ENCODE measurements at regions not wholly inside any gene's neighbourhood (a gene's known extent, or its start where the extent isn't known, plus 50 kb on each side); places are given as distances from the start of the nearest gene placed in this dataset.
"Not testable (repeated sequence)": the region's sequence is repeated elsewhere in the genome, so short reads cannot be mapped to it uniquely, and the experiment has no call there.

DNA sequence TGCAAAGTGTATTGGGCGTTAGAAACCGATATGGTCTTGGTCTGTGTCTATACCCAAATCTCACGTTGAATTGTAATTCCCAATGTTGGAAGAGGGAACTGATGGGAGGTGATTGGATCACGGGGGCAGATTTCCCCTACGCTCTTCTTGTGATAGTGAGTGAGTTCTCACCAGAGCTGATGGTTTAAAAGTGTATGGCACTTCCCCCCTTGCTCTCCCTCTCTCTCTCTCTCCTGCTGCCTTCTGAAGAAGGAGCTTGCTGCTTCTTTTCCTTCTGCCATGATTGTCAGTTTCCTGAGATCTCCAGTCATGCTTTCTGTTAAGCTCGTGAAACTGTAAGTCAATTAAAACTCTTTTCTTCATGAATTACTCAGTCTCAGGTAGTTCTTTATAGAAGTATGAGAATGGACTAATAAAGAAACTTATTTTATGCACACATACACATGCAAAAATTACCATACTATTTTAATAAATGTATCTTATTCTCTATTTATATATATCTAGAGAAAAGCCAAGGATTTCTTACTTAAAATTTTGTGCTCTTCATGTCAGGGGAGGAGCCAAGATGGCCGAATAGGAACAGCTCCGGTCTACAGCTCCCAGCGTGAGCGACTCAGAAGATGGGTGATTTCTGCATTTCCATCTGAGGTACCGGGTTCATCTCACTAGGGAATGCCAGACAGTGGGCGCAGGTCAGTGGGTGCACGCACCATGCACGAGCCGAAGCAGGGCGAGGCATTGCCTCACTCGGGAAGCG, 1891.0 kb upstream of the FLRT2 start:
- no peak for DNase-seq

- DNase-seq, result not testable (repeated sequence)
Measured at GRCh38 chr14:83639505-83639875, 1890.5 kb upstream of the FLRT2 start.

DNA sequence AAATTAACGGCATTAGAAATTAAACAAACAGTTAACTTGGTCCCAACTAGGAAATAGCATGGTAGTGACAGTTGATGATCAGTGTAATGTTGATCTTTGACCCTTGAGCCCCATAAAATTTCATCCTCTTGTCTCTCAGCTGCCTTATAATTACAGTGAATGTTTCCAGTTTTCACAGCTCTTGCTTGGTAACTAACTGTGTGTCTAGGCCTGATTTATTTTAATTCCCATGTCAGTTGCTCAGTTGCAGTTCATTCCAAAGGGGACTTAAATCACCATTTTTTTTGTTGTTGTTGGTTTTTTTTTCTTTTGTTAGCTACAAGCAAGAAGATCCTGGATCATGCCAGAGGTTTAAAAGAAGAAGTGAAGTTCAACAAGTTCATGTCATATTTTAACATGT, 1883.7 kb upstream of the FLRT2 start:
- no peak for DNase-seq

GRCh38 chr14:83660597-83660996, 1869.3 kb upstream of the FLRT2 start:
- DNase-seq, result no peak

DNA sequence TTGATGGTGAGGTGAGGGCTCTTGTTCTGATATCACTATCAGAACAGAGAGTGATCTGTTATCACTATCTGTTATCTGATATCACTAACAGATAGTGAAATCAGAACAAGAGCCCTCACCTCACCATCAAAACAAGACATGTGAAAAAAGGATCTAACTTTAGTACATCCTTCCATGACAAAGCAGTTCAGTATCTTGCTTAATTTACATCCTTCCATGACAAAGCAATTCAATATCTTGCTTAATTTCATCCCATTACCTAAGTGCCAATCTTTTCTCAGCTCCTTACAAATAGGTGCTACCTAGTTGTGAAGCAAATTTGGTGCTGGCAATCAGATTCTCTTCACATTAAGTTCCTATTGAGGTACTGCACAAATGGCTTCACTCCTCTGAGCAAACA, 1865.6 kb upstream of the FLRT2 start:
- DNase-seq, result no peak

- DNase-seq, result no peak
Measured at GRCh38 chr14:83689265-83689664, 1840.7 kb upstream of the FLRT2 start.

DNA sequence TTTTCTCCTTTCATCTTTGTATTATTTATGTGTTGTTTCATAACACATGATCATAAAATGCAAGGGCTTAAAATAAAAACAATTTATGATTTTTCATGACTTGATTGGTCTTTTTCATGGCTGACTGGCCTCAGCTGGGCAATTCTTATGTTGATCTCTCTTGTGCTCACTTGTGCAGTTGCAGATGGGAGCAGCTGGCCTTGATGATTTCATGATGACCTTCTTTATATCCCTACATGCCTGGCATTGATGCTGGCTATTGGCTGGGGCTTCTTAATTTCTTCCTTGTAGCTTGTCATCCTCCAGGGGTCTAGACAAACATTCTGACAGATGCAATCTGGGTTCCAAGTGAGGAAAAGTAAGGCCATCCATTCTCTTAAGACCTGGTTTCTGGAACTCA, 1832.8 kb upstream of the FLRT2 start:
- DNase-seq, result no peak

GRCh38 chr14:83702619-83703018, 1827.3 kb upstream of the FLRT2 start:
- no peak for DNase-seq

DNA sequence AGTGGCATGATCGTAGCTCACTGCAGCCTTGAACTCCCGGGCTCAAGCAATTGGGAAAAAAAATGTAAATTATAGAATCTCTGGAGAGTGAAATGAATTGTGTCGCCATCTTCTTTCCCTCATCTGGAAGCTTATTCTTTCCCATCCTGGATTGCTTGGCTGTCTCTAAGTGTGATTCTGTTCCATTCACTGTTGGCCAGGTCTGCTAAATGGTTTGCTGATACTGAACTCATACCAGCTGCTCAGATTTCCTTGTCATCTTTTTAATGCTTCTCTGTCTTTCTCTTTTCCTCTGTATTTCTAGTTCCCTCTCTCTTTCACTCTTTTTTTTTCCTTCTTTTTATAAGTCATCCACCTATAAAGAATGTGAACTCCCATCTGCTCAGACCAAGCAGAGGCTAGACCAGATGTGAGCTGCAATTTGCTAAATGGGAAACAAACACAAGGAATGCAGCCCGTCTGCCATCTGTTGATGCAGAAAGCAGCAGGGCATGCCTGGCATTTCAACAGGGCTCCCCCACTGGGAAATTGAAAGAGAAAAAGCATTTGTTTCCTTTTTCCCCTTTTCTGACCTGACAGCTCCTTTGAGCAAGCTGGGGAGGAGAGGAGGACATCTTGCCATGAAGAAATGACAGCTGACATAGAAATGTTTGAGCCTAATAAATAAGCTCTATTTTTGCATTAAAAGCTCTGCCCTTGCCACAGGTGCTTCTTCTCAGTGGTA, 1823.6 kb upstream of the FLRT2 start:
- DNase-seq, result no peak

DNA sequence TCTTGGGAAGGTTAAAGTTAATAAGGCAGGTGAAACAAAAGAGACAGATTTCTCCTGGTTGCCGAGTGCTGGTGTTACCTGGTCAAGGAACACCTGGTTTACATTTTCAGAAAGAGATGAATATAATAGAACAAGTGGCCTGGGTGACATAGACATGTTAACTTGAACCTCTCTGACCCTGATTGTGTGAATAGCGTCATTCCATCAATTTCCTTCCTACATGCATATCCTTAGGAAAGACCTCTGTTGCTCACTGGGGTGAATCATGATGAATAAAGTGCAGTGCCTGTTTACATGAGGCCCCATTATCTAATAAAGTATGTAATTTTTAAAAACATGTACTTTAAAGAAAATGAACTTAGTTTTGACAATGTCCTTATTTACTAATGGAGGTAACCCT, 1822.9 kb upstream of the FLRT2 start:
- DNase-seq, result no peak

DNA sequence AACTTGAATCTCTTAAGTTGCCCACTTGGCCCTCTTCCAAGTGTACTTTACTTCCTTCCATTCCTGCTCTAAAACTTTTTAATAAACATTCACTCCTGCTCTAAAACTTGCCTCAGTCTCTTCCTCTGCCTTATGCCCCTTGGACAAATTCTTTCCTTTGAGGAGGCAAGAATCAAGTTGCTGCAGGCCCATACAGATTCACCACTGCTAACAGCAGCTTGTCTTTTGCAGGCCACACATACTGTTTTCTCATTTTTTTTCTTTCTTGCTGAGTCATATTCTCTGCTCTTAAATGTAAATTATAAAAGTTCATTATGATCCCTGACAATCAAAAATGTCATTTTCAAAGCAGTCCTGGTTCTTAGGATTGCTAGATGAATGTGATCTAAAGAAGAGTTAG, 1820.8 kb upstream of the FLRT2 start:
- no peak for DNase-seq

DNA sequence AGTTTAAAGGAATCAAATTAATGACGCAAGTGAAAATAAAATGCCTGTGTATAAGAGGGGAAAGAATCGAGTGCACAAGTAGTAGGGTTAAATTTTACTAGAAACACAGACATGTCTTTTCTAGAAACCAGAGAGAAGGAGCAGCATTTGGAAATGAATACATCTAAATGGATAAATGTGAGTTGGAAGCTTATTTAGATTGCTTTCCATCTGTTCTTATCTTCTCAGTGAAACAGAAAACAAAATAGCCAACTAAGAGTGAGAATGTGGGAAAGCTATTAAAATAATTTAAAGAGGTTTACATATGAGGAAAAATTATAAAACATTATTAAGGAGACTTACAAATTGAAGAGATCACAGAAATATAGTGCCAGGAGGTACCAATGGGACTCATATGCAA, 1818.9 kb upstream of the FLRT2 start:
- no peak for DNase-seq

- DNase-seq, result no peak
Measured at GRCh38 chr14:83712418-83713129, 1817.4 kb upstream of the FLRT2 start.

GRCh38 chr14:83713732-83714131, 1816.2 kb upstream of the FLRT2 start:
- DNase-seq, result no peak

- no peak for DNase-seq
Measured at GRCh38 chr14:83714151-83714550, 1815.8 kb upstream of the FLRT2 start.

DNA sequence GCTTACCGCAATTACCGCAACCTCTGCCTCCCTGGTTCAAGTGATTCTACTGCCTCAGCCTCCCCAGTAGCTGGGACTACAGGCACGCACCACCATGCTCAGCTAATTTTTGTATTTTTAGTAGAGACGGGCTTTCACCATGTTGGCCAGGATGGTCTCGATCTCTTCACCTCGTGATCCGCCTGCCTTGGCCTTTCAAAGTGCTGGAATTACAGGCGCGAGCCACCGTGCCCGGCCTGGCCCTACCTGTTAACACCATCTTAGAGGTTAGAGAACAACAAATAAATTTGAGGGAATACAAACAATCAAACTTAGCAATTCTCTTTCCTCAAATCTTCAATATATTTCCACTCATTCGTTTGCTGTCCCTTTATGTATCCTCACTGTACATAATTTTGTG, 1810.5 kb upstream of the FLRT2 start:
- DNase-seq, result not testable (repeated sequence)

GRCh38 chr14:83733670-83734069, 1796.3 kb upstream of the FLRT2 start:
- DNase-seq, result no peak

DNA sequence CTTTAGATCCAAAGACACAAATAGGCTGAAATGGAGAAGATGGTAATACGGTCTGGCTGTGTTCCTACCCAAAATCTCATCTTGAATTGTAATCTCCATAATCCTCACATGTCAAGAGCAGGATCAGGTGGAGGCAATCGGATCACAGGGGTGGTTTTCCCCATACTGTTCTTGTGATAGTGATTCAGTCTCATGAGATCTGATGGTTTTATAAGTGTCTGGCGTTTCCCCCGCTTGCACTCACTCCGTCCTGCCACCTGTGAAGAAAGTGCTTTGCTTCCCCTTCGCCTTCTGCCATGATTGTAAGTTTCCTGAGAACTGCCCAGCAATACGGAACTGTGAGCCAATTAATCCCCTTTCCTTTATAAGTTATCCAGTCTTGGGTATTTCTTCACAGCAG, 1795.5 kb upstream of the FLRT2 start:
- no peak for DNase-seq

DNA sequence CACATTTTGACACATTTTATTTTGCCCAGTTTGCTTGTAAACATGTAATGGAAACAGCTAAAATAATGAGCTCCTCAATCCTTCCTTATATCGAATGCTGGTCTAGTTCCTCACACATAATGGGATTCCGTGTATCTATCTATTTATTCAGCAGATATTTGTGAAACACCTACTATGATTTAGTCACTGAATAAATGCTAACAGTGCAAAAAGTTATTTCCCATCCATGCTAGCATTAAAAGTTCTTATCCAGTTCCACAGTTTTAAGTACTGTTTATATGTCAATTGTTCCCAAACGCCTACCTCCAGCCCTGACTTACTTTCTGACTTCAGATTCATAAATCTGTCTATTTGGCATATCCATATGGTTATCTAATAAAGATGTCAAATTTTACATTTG, 1788.7 kb upstream of the FLRT2 start:
- DNase-seq, result no peak

GRCh38 chr14:83744224-83744623, 1785.7 kb upstream of the FLRT2 start:
- DNase-seq, result no peak

DNA sequence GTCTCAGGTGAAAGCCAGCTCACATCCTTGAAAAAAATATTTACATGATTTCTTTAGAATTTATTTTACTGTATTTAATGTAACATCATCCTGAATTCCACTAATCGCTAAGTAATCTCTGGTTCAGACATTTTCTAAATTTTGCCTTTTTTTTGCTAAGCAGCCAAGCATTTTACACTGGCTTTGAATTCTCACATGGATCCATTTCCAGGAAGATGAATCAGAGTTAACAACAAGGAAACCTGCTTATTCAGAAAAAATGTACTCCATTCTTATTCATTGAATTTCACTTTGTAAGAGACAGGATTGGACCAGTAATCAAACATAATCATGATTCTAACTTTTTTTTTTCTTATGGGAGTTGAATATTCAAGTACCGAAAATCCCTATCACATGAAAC, 1785.1 kb upstream of the FLRT2 start:
- no peak for DNase-seq

DNA sequence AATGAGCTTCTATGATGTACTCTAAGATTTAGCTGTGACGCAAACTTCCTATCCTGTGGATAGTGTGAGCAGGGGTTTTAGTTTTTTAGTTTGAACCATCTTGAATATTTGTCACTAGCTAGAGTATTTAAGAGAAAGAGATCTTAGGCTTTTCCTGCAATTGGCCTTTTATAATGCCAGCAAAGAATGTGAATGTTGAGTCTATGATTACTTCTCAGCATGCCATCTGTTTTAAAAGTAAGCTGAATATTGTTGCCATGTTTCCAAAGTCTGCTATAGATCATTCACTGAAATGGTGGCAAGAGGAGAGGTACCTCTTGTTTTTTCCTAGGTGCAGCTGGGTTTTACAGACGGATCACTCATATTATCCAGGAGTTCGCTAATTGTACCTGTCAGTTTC, 1783.6 kb upstream of the FLRT2 start:
- DNase-seq, result no peak

DNA sequence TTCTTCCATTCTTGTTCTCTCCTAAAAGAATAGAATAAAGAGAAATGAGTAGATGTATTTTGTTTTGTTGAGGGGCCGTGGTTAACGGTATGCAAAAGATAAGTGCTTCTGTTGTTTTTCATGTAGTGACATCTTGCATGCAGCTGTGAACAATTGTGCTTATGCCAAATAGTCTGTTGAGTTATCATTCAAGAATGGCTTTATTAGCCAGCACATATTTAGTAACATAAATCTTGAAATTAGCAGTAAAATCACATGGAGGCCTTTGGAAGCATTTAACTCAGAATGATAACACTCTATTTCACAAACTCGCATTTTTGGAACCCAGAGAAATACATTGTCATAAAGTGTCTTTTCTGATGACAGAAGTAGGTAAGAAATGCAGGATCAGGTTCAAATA, 1772.0 kb upstream of the FLRT2 start:
- no peak for DNase-seq

All from right forelimb (tissue), 1 donor.